Chondrocyte (in vitro differentiated cells): ENCODE measurements at regions not wholly inside any gene's neighbourhood (a gene's known extent, or its start where the extent isn't known, plus 50 kb on each side); places are given as distances from the start of the nearest gene placed in this dataset.

ENCODE experiments used
- DNase-seq: peaks from one replicate; pipeline ENCODE4 v3.0.0; 2021; ENCODE audit warnings: mixed read lengths, low spot score
- H3K27ac Mint-ChIP-seq: one replicate; pipeline ENCODE4 v1.8.0; 2021; ENCODE audit warnings: mild to moderate bottlenecking, moderate library complexity, mixed read lengths; ENCODE audit not compliant: unreplicated experiment
- H3K27me3 Mint-ChIP-seq: 2 replicates; pipeline ENCODE4 v1.8.0; 2021; ENCODE audit warnings: low read depth, mixed read lengths
- H3K36me3 Mint-ChIP-seq: 2 replicates; pipeline ENCODE4 v1.8.0; 2021; ENCODE audit warnings: low read depth, mixed read lengths
- H3K4me1 Mint-ChIP-seq: 2 replicates; pipeline ENCODE4 v1.8.0; 2021; ENCODE audit warnings: low read depth, mild to moderate bottlenecking, mixed read lengths
- H3K4me3 Mint-ChIP-seq: one replicate; pipeline ENCODE4 v1.8.0; 2021; ENCODE audit warnings: mild to moderate bottlenecking, moderate library complexity, mixed read lengths; ENCODE audit not compliant: unreplicated experiment
- H3K9me3 Mint-ChIP-seq: 2 replicates; pipeline ENCODE4 v1.8.0; 2021; ENCODE audit warnings: low read depth, mixed read lengths
- CTCF ChIP-seq: fragments of 200-600 bp; sonication (generic); IDR thresholded peaks from 2 replicates; pipeline ENCODE4 v1.5.0; 2021; ENCODE audit warnings: antibody characterized with exemption, mild to moderate bottlenecking, moderate library complexity

GRCh38 chr13:111527614-111528229 lies 207.3 kb downstream of the TEX29 start:
- H3K4me1 Mint-ChIP-seq: no peaks in the 10 kb centered on the region
- no peak for TF ChIP-seq CTCF
- H3K36me3 Mint-ChIP-seq: no peaks in the 10 kb centered on the region
- H3K27ac Mint-ChIP-seq: no peak overlapping the region
- H3K4me3 Mint-ChIP-seq: no peak overlapping the region
- peak; percentile 39 for DNase-seq
- H3K27me3 Mint-ChIP-seq: peaks cover 27% of the 10 kb centered on the region
- no peaks in the 10 kb centered on the region for H3K9me3 Mint-ChIP-seq

DNA sequence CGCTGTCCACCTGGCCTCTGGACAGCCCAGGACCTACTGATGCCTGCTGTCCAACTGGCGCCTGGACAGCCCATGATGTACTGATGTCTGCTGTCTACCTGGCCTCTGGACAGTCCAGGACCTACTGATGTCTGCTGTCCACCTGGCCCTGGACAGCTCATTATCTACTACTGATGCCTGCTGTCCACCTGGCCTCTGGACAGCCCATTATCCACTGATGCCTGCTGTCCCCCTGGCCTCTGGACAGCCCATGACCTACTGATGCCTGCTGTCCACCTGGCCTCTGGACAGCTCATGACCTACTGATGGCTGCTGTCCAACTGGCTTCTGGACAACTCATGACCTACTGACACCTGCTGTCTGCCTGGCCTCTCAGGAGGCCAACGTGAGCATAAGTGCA lies 208.1 kb downstream of the TEX29 start:
- Mint-ChIP-seq H3K27me3 (peaks cover 34% of the 10 kb centered on the region), H3K27ac (no peak overlapping the region), H3K36me3 (no peaks in the 10 kb centered on the region), H3K9me3 (no peaks in the 10 kb centered on the region), H3K4me3 (no peak overlapping the region), H3K4me1 (no peaks in the 10 kb centered on the region)
- no peak for TF ChIP-seq CTCF
- DNase-seq: peak; percentile 38

DNA sequence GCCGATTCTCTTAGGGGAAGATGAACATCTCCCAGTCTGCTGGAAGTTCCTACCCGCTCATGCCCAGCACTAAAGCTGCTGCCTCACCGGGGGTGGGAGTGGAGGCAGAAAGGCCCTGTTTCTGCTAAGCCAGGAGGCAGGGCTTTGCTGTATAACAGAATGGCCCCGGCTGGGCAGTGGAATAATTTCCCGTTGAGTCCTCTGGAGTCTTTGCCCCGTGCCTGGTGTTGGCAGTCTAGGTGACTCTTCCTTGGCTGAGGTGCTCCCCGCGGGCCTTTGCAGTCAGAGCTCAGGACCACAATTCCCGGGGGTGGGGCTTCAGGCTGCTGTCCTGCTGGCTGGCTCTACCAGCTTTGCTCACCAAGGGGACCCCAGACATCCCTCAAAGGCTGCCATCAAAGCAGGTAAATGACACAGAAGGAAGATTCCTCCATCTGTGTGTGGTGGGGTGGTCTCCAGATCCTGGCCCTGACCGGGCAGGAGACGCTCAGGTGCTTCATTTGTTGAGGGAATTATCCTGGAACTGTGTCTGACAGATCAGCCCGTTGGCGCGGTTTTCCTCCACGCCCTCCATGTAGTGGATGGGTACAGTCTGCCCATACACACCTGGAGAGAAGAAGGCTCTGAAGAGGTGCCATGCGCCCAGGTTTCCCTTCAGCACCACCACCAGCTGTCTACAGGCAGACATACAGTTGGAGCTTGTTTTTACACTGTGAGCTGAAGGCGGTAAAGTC lies 209.9 kb downstream of the TEX29 start:
- no peaks in the 10 kb centered on the region for H3K4me1 Mint-ChIP-seq
- H3K4me3 Mint-ChIP-seq: no peak overlapping the region
- TF ChIP-seq CTCF: no peak
- no peaks in the 10 kb centered on the region for H3K36me3 Mint-ChIP-seq
- no peaks in the 10 kb centered on the region for H3K9me3 Mint-ChIP-seq
- peaks cover 49% of the 10 kb centered on the region for H3K27me3 Mint-ChIP-seq
- H3K27ac Mint-ChIP-seq: no peak overlapping the region
- peak; percentile 69 for DNase-seq

DNA sequence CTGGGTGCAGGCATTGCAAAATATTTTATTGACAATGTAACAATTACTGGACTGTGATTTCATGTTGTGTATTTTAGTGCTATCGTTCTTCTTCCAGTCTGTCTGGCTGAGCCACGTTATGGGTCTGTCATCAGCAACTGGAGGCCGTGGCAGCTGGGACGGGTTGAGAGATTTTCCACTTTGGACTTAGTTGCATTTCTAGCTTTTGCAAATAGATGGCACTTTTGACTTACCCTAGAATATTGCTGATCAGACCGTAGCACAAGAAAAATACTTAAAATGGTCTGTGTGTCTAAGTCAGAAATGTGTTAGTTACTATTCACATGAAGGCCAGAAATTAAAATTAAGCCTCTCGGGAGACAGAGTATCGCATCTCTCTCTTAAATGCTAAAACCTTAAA lies 211.1 kb downstream of the TEX29 start:
- no peaks in the 10 kb centered on the region for H3K9me3 Mint-ChIP-seq
- H3K27ac Mint-ChIP-seq: no peak overlapping the region
- H3K36me3 Mint-ChIP-seq: no peaks in the 10 kb centered on the region
- no peaks in the 10 kb centered on the region for H3K4me1 Mint-ChIP-seq
- peak; percentile 73 for TF ChIP-seq CTCF
- no peak overlapping the region for H3K4me3 Mint-ChIP-seq
- DNase-seq: no peak
- peaks cover 61% of the 10 kb centered on the region for H3K27me3 Mint-ChIP-seq

GRCh38 chr13:111532111-111532510 lies 211.7 kb downstream of the TEX29 start:
- Mint-ChIP-seq H3K4me1 (no peaks in the 10 kb centered on the region), H3K4me3 (no peak overlapping the region), H3K9me3 (no peaks in the 10 kb centered on the region), H3K36me3 (no peaks in the 10 kb centered on the region), H3K27ac (no peak overlapping the region), H3K27me3 (peaks cover 65% of the 10 kb centered on the region)
- TF ChIP-seq CTCF: no peak
- no peak for DNase-seq
